Neuron (in vitro differentiated cells): ENCODE measurements at regions not wholly inside any gene's neighbourhood (a gene's known extent, or its start where the extent isn't known, plus 50 kb on each side); places are given as distances from the start of the nearest gene placed in this dataset.

Experiments used
- H2AFZ ChIP-seq: one replicate; pipeline ENCODE4 v1.6.1; 2013; ENCODE audit warnings: low read depth, mild to moderate bottlenecking, inconsistent platforms, low read length, moderate library complexity
- H3K27me3 ChIP-seq: one replicate; pipeline ENCODE4 v1.6.1; 2013; ENCODE audit warnings: low read length; ENCODE audit not compliant: insufficient read depth
- H3K36me3 ChIP-seq: one replicate; pipeline ENCODE4 v1.6.1; 2013; ENCODE audit warnings: low read length; ENCODE audit not compliant: insufficient read depth
- H3K4me1 ChIP-seq: one replicate; pipeline ENCODE4 v1.6.1; 2013; ENCODE audit warnings: low read length; ENCODE audit not compliant: insufficient read depth
- H3K4me3 ChIP-seq: 2 replicates; pipeline ENCODE4 v1.5.1; 2013; ENCODE audit warnings: mild to moderate bottlenecking, low read length, moderate library complexity
- H3K9me3 ChIP-seq: one replicate; pipeline ENCODE4 v1.6.1; 2013; ENCODE audit warnings: low read length

DNA sequence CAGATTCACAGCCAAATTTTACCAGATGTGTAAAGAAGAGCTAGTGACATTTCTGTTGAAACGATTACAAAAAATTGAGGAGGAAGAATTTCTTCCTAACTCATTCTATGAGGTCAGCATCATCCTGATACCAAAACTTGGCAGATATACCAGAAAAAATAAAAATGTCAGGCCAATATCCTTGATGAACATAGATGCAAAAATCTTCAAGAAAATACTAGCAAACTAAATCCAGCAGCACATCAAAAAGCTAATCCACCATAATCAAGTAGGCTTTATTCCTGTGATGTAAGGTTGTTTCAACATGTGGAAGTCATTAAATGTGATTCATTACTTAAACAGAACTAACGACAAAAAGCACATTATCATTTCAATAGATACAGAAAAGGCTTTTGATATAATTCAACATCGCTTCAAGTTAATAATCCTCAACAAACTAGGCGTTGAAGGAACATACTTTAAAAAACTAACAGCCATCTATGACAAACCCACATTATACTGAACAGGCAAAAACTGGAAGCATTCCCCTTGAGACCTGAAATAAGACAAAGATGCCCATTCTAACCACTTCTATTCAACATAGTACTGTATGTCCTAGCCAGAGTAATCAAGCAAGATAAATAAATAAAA lies 807.7 kb upstream of the ZWINT start:
- H3K4me3 ChIP-seq = no peak overlapping the region
- no peak overlapping the region for H2AFZ ChIP-seq
- H3K27me3 ChIP-seq = no peaks in the 10 kb centered on the region
- H3K36me3 ChIP-seq = no peaks in the 10 kb centered on the region
- H3K9me3 ChIP-seq = peaks cover 4% of the 10 kb centered on the region
- H3K4me1 ChIP-seq = peaks cover 10% of the 10 kb centered on the region

DNA sequence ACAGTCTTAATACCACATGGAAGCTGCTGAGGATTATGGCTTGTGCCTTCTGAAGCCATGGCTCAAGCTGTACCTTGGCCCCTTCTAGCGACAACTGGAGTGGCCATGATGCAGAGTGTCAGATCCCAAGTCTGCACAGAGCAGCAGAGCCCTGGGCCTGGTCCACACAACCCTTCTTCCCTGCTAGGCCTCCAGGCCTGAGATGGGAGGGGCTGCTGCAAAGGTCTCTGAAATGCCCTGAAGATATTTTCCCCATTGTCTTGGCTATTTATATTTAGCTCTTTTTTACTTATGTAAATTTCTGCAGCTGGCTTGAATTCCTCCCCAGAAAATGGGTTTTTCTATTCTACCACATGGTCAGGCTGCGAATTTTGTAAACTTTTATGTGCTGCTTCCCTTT lies 804.6 kb upstream of the ZWINT start:
- H3K36me3 ChIP-seq = no peaks in the 10 kb centered on the region

DNA sequence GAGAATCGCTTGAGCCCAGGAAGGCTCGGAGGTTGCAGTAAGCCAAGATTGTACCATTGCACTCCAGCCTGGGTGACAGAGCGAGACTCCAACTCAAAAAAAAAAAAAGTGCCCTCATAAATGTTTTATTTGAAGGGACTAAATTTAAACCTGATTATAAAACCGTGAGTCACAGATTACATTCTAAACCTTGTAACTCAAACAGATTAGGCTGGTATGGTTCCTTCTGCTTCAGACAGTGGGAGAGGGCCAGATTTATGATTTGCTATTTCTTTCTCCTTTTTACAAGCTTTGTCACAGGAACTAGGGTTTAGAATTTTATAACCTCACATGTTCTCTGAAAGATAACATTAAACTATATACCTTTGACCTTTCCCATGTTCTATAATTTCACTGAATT lies 801.2 kb upstream of the ZWINT start:
- H3K4me1 ChIP-seq = peaks cover 10% of the 10 kb centered on the region
- no peaks in the 10 kb centered on the region for H3K36me3 ChIP-seq
- no peak overlapping the region for H2AFZ ChIP-seq
- peaks cover 4% of the 10 kb centered on the region for H3K9me3 ChIP-seq
- H3K27me3 ChIP-seq = no peaks in the 10 kb centered on the region
- no peak overlapping the region for H3K4me3 ChIP-seq

More for the DNA sequence above, 804.6 kb upstream of the ZWINT start:
- Histone ChIP-seq H3K27me3 (no peaks in the 10 kb centered on the region), H3K4me1 (peaks cover 10% of the 10 kb centered on the region), H2AFZ (no peak overlapping the region), H3K4me3 (no peak overlapping the region), H3K9me3 (peaks cover 4% of the 10 kb centered on the region)

DNA sequence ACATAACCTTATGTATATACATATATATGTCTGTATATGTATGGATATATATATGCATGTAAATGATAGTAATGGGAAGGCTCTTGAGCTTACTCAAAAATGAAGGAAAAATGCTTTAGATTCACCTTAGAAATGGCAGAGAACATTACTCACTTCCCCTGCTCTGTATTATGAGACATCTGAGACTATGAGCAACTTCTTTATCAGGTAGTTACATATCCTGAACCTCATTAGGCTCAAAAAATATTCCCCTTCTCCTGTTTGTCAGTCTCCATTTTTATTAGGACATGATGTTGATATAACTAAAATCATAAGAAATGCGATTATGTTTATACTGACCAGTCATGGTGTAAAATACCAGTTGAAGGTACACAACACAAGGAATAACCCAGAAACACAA lies 800.1 kb upstream of the ZWINT start:
- Histone ChIP-seq H3K4me3 (no peak overlapping the region), H3K4me1 (peaks cover 7% of the 10 kb centered on the region), H3K27me3 (no peaks in the 10 kb centered on the region), H3K36me3 (no peaks in the 10 kb centered on the region), H2AFZ (no peak overlapping the region), H3K9me3 (no peaks in the 10 kb centered on the region)

DNA sequence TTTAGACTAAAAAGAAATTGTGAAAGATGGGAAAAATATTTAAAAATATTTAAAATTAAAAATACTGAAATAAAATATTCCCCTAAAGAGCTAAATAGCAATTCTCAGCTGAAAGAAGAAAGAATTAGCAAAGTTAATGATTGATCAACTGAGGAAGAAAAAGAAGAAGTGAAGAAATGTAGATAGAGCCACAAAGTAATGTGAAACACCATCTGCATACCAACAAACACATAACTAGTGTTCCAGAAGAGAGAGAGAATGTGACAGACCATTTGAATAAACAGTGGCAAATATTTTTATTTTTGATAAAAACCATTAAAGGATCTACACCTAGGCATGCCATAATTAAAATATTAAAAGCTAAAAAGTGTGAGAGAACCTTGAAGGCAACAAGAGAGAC lies 784.5 kb upstream of the ZWINT start:
- Histone ChIP-seq H3K4me1 (peaks cover 15% of the 10 kb centered on the region), H3K36me3 (no peaks in the 10 kb centered on the region), H3K27me3 (no peaks in the 10 kb centered on the region), H3K4me3 (no peak overlapping the region), H3K9me3 (no peaks in the 10 kb centered on the region), H2AFZ (no peak overlapping the region)

DNA sequence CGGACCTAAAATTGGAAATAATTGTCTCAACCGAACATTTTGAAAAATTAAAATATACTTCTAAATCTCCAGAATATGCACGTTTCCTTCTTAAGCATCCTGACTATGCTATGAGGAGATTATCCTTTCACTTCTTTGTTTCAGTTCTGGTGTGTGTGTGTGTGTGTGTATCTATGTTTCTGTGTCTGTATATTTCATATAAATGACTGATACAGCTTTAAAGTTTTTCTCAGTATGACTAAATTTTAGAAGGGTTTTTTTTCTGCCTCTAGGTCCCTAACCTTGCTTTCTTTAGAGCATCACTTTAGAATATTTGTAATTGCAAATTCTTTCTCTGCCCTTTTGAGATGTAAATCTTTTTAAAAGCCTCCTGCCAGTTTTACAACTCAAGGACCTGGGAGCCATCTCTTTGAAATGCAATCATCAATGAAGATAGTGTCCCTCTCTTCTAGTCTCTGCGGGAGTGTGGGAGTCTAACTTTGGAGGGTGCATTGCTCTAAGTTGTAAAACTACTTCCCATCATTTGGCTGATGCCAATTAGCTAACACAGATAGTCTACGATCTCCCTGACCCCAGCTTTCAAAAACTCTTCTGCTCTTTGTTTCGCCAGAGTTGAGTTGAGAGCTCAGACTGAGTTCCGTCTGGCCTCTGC lies 782.0 kb upstream of the ZWINT start:
- Histone ChIP-seq H3K36me3 (peaks cover 7% of the 10 kb centered on the region), H3K9me3 (peaks cover 9% of the 10 kb centered on the region), H3K4me3 (no peak overlapping the region), H2AFZ (no peak overlapping the region), H3K27me3 (no peaks in the 10 kb centered on the region), H3K4me1 (peaks cover 15% of the 10 kb centered on the region)

DNA sequence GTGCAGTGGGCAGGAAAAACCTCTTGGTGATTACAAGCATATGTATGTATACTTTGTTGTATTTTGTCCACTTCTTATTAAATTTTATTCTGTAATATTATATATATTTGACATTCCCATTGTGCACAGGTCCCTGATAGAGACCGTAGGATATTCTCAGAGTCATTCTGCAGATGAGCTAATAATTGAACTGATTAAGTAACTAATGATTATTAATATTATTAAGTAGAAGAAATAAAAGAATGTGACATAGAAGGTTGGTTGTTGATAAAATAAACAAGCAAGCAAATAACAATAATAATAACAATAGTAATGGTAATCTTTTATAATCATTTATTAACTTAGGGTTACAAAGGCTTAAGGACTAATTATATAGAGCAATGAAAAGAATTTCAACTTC lies 780.6 kb upstream of the ZWINT start:
- no peak overlapping the region for H3K4me3 ChIP-seq
- H3K9me3 ChIP-seq = peaks cover 9% of the 10 kb centered on the region
- H3K4me1 ChIP-seq = peaks cover 15% of the 10 kb centered on the region
- no peaks in the 10 kb centered on the region for H3K27me3 ChIP-seq
- peaks cover 12% of the 10 kb centered on the region for H3K36me3 ChIP-seq
- no peak overlapping the region for H2AFZ ChIP-seq

DNA sequence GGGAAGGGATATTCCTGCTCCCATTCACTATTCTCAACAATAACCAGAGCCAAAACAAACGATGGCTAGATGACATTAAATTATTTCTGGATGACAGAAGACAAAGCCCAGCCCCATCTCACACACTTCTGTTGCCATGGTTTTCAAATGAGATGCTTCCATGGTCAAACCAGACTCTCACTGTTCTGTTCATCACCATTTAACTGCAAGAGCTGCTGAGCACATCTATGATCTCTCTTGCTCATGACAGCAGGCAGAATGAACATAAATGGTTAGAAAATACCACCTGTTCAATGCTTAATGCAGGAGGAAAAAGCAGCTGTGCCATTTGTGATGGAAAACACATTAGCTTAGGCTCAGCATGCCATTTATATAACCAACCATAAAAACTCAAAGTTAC lies 758.6 kb upstream of the ZWINT start:
- Histone ChIP-seq H3K27me3 (no peaks in the 10 kb centered on the region), H3K4me1 (peaks cover 20% of the 10 kb centered on the region), H3K4me3 (no peak overlapping the region), H2AFZ (no peak overlapping the region), H3K36me3 (no peaks in the 10 kb centered on the region), H3K9me3 (no peaks in the 10 kb centered on the region)

DNA sequence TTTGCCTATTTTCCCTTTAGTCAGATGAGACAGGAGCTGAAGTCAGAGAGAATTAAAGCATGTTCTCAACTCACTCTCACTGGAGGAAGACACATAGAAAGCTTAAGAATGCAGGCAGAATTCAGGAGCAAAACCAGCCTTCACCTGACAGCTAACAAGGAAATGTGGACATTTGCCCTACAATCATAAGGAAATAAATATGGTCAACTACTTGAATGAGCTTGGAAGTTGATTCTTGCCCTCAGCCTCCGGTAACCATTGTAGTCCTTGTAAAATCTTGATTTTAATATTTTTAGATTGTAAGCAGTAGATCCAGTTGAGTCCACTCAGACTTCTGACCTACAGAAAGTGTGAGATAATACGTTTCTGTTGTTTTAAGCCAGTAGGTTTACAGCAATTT lies 752.5 kb upstream of the ZWINT start:
- Histone ChIP-seq H3K27me3 (no peaks in the 10 kb centered on the region), H2AFZ (no peak overlapping the region), H3K36me3 (peaks cover 6% of the 10 kb centered on the region), H3K9me3 (no peaks in the 10 kb centered on the region), H3K4me1 (peaks cover 5% of the 10 kb centered on the region), H3K4me3 (no peak overlapping the region)

DNA sequence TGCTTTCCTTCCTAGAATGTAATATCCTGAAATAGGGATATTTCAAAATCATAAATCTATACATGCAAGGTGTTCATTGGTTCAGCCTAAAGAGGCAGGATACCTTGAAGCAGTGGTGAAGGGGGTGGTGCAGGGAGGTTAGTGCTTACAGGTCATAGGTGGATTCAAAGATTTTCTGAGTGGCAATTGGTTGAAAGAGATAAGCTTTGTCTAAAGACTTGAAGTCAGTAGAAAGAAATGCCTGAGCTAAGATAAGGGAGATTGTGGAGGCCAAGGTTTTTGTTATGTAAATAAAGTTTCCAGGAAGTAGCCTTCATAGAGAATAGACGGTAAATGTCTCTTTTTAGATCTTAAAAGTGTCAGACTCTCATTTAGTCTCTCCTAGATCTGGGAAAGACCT lies 741.2 kb upstream of the ZWINT start:
- Histone ChIP-seq H3K36me3 (peaks cover 12% of the 10 kb centered on the region), H3K4me3 (no peak overlapping the region), H3K9me3 (no peaks in the 10 kb centered on the region), H2AFZ (no peak overlapping the region), H3K4me1 (peaks cover 21% of the 10 kb centered on the region), H3K27me3 (no peaks in the 10 kb centered on the region)

DNA sequence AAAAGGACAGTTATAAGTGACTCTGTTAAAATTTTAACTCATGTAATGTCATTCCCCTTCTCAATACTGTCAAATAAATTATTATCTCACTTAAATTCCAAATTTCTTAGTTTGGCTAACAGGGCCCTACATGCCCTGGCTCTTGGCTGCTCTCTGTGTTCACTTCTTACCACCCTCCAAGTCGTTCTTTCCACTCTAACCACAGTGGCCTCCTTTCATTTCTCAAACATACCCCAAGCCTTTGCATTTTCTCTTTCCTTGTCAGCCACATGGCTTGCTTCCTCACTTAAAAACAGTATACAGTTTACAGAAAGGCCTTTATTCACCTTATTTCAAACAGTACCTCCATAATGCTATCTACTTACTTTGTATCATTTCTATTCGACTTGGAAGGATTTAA lies 737.1 kb upstream of the ZWINT start:
- H3K4me3 ChIP-seq = no peak overlapping the region
- no peaks in the 10 kb centered on the region for H3K27me3 ChIP-seq
- H3K9me3 ChIP-seq = peaks cover 15% of the 10 kb centered on the region
- peaks cover 17% of the 10 kb centered on the region for H3K4me1 ChIP-seq
- H2AFZ ChIP-seq = no peak overlapping the region
- no peaks in the 10 kb centered on the region for H3K36me3 ChIP-seq

DNA sequence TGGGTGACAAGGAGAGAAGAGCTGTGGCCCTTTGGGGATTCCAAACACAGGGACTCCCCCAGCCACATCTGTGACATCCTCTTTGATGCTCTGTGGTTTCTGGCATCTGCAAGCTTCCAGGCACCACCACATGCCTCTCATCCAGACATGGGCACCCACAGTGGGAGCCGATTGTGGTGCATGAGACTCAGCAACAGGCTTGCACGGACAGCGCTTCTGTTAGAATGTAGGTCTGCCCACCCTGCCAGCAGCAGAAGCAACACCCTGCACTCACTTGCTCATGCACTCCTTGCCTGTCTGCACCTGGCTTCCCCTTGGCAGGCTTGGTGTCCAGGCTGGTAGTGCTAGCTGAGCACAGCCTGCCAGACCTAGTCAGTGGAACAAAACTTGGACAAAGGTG lies 735.0 kb upstream of the ZWINT start:
- Histone ChIP-seq H3K27me3 (no peaks in the 10 kb centered on the region), H3K9me3 (peaks cover 15% of the 10 kb centered on the region), H3K4me3 (no peak overlapping the region), H3K36me3 (no peaks in the 10 kb centered on the region), H3K4me1 (peaks cover 5% of the 10 kb centered on the region), H2AFZ (no peak overlapping the region)

DNA sequence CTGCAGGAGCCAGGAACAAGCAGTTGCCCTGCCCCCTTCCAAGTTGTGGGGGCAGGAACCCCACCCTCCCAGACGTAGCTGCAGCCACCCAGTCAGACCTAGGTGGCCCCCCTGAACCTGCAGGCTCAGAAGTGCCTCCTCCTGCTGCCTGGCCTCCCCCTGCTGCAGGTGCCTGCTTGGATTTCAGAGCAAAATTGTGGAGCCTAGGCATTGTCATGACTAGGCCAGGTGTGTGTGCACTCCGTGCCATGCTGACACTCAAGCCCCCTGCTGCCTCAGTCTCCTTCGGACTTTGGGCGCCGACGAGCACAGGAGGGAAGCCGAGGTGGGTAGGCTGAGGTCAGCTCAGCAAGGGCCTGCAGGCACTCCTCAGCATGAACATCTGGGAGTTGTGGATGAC lies 733.9 kb upstream of the ZWINT start:
- Histone ChIP-seq H3K27me3 (no peaks in the 10 kb centered on the region), H3K9me3 (peaks cover 15% of the 10 kb centered on the region), H3K36me3 (no peaks in the 10 kb centered on the region), H3K4me1 (peaks cover 5% of the 10 kb centered on the region), H3K4me3 (no peak overlapping the region), H2AFZ (no peak overlapping the region)

DNA sequence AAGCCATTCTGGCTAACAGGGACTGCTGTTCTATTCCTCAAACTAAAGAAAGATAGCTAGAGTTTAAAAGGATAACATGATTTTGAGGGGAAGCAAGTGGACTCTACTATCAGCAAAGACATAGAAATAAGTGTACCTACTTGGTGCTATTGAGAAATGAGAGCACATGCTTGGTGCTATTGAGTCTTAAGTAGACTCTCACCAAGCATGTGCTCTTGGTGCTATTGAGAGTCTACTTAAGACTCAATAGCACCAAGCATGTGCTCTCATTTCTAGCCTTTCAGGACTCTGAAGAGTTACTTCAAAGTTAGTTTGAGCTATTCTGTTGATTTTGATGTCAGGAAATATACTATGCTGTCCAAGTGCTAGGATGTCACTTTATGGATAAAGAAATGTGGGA lies 733.0 kb upstream of the ZWINT start:
- no peaks in the 10 kb centered on the region for H3K36me3 ChIP-seq
- peaks cover 5% of the 10 kb centered on the region for H3K4me1 ChIP-seq
- peaks cover 15% of the 10 kb centered on the region for H3K9me3 ChIP-seq
- H3K27me3 ChIP-seq = no peaks in the 10 kb centered on the region
- H3K4me3 ChIP-seq = no peak overlapping the region
- no peak overlapping the region for H2AFZ ChIP-seq
